ENCODE measurements at regions not wholly inside any gene's neighbourhood (a gene's known extent, or its start where the extent isn't known, plus 50 kb on each side); places are given as distances from the start of the nearest gene placed in this dataset.

- Histone ChIP-seq H3K9me3 (no peaks in the 10 kb centered on the region), H3K27ac (no peak overlapping the region), H3K36me3 (no peaks in the 10 kb centered on the region), H3K4me1 (no peaks in the 10 kb centered on the region), H3K27me3 (no peaks in the 10 kb centered on the region), H3K4me3 (no peak overlapping the region)
- no peak for DNase-seq (ENCODE audit: extremely low spot score in 2 of 2)
- TF ChIP-seq POLR2AphosphoS5 (IDR thresholded peaks at IDR 0.05; ENCODE audit: insufficient read depth in 1 of 2, low read depth in 1 of 2) = no peak
- TF ChIP-seq POLR2A (IDR thresholded peaks at IDR 0.05) = no peak
- intact Hi-C loops (cut with DNase I) = no loop called here
These were observed 306.7 kb downstream of the EPB41L4A start for GRCh38 chr5:112112346-112112745.

- no peak for DNase-seq (ENCODE audit: extremely low spot score in 2 of 2)
- Histone ChIP-seq H3K36me3 (no peaks in the 10 kb centered on the region), H3K9me3 (no peaks in the 10 kb centered on the region), H3K4me1 (no peaks in the 10 kb centered on the region), H3K27me3 (no peaks in the 10 kb centered on the region), H3K27ac (no peak overlapping the region), H3K4me3 (no peak overlapping the region)
- TF ChIP-seq POLR2A (IDR thresholded peaks at IDR 0.05) = no peak
- TF ChIP-seq POLR2AphosphoS5 (IDR thresholded peaks at IDR 0.05; ENCODE audit: insufficient read depth in 1 of 2, low read depth in 1 of 2) = no peak
- no peak for TF ChIP-seq CTCF (IDR thresholded peaks at IDR 0.05)
- intact Hi-C loops (cut with DNase I) = no loop called here
These were observed 309.6 kb downstream of the EPB41L4A start for GRCh38 chr5:112109331-112110007.

GRCh38 chr5:112106878-112107277 is 312.2 kb downstream of the EPB41L4A start:
- Histone ChIP-seq H3K27me3 (no peaks in the 10 kb centered on the region), H3K27ac (no peak overlapping the region), H3K4me3 (no peak overlapping the region), H3K9me3 (no peaks in the 10 kb centered on the region), H3K36me3 (no peaks in the 10 kb centered on the region), H3K4me1 (no peaks in the 10 kb centered on the region)
- TF ChIP-seq POLR2AphosphoS5 (IDR thresholded peaks at IDR 0.05; ENCODE audit: insufficient read depth in 1 of 2, low read depth in 1 of 2) (no peak), POLR2A (IDR thresholded peaks at IDR 0.05) (no peak), CTCF (IDR thresholded peaks at IDR 0.05) (no peak)
- intact Hi-C loops (cut with DNase I) = no loop called here
- no peak for DNase-seq (ENCODE audit: extremely low spot score in 2 of 2)

GRCh38 chr5:112097768-112098167 is 321.3 kb downstream of the EPB41L4A start:
- Histone ChIP-seq H3K4me1 (no peaks in the 10 kb centered on the region), H3K36me3 (no peaks in the 10 kb centered on the region), H3K27me3 (no peaks in the 10 kb centered on the region), H3K27ac (no peak overlapping the region), H3K4me3 (no peak overlapping the region), H3K9me3 (no peaks in the 10 kb centered on the region)
- TF ChIP-seq POLR2AphosphoS5 (IDR thresholded peaks at IDR 0.05; ENCODE audit: insufficient read depth in 1 of 2, low read depth in 1 of 2) (no peak), POLR2A (IDR thresholded peaks at IDR 0.05) (no peak), CTCF (IDR thresholded peaks at IDR 0.05) (no peak)
- intact Hi-C loops (cut with DNase I) = no loop called here
- DNase-seq (ENCODE audit: extremely low spot score in 2 of 2) = no peak

- Histone ChIP-seq H3K36me3 (no peaks in the 10 kb centered on the region), H3K4me3 (no peak overlapping the region), H3K27ac (no peak overlapping the region), H3K27me3 (no peaks in the 10 kb centered on the region), H3K4me1 (no peaks in the 10 kb centered on the region), H3K9me3 (no peaks in the 10 kb centered on the region)
- no peak for DNase-seq (ENCODE audit: extremely low spot score in 2 of 2)
- intact Hi-C loops (cut with DNase I) = no loop called here
- TF ChIP-seq POLR2AphosphoS5 (IDR thresholded peaks at IDR 0.05; ENCODE audit: insufficient read depth in 1 of 2, low read depth in 1 of 2) = no peak
- TF ChIP-seq CTCF (IDR thresholded peaks at IDR 0.05) = no peak
- TF ChIP-seq POLR2A (IDR thresholded peaks at IDR 0.05) = no peak
These were observed 330.2 kb upstream of the NREP start for GRCh38 chr5:112087222-112087621.

Data from vagina (tissue), 2 donors.